ENCODE measurements at regions not wholly inside any gene's neighbourhood (a gene's known extent, or its start where the extent isn't known, plus 50 kb on each side); places are given as distances from the start of the nearest gene placed in this dataset.
"Not testable (repeated sequence)": the region's sequence is repeated elsewhere in the genome, so short reads cannot be mapped to it uniquely, and the experiment has no call there.

DNA sequence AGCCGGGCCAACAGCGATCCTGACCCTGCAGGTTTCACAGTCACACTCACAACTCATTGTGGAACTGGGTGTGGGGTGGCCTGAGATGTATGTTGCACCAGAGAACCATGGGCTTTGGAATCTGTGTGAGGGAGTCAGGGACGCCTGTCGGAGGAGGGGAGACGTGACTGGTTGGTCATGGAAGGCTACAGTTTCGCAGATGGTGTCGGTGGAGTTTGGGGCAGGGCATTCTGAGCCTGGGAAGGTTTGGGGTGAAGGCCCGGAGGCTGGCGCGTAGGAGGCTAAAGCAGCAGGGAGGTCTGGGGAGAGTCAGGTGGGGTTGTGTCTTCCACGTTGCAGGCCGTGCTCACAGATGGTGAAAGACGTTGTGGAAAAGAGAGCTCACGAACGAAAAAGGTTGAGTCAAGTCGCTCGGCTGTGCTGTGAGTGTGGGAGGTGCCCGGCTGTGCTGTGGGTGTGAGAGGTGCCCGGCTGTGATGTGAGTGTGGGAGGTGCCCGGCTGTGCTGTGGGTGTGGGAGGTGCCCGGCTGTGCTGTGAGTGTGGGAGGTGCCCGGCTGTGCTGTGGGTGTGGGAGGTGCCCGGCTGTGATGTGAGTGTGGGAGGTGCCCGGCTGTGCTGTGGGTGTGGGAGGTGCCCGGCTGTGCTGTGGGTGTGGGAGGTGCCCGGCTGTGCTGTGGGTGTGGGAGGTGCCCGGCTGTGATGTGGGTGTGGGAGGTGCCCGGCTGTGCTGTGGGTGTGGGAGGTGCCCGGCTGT, 244.2 kb upstream of the B3GAT1 start:
- H3K4me3 ChIP-seq (ENCODE audit: low read depth in 1 of 2, low read length in 2 of 2); H3K27me3 ChIP-seq (ENCODE audit: low read depth, low read length); H3K27ac ChIP-seq (ENCODE audit: low read length); H3K4me1 ChIP-seq (ENCODE audit: control insufficient read depth in 1 of 2, insufficient read depth in 2 of 2, low read length in 2 of 2); H3K9me3 ChIP-seq (ENCODE audit: control insufficient read depth in 1 of 2, low read length in 2 of 2); H3K36me3 ChIP-seq (ENCODE audit: control insufficient read depth in 1 of 2, insufficient read depth in 2 of 2, low read length in 2 of 2): not testable (repeated sequence)

DNA sequence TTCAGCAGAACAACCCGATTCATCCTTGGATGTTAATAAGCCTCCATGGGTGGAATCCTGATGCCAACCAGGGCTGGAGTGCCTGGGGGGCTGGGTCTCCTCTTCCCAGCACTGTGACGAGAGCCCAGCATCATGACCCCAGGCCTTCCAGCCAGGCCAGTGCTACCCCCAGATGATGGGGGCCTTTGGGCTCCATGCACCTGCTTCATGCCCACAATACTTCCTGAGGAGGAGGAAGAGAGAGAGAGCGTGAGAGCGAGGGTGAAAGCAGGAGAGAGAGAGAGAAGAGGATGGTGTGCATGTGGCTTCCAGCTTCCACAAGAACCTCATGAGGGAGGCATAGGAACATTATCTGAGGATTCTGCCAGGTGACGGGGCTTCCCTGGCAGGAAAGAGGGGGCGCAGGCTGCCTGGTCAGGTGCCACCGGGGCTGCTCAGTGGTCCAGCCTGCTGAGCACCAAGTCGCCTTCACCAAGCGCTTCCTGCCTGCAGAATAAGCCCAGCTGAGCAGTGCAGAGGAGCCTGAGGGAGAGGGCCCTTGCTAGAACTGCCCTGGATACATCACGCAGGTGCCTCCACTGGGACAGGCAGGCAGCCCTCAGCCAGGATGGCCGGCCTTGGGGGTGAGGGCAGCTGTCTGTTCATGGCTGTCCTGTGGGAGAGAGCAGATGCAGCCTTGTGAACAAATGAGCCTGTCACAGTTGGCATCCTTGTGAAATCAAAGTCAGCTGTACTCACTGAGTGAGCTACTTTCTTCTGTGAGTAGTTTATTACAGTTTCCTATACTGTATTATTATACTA, 243.3 kb upstream of the B3GAT1 start:
- no peaks in the 10 kb centered on the region for H3K9me3 ChIP-seq (ENCODE audit: control insufficient read depth in 1 of 2, low read length in 2 of 2)
- H3K27me3 ChIP-seq (ENCODE audit: low read depth, low read length), result no peaks in the 10 kb centered on the region
- H3K36me3 ChIP-seq (ENCODE audit: control insufficient read depth in 1 of 2, insufficient read depth in 2 of 2, low read length in 2 of 2), result no peaks in the 10 kb centered on the region
- H3K27ac ChIP-seq (ENCODE audit: low read length), result no peak overlapping the region
- H3K4me3 ChIP-seq (ENCODE audit: low read depth in 1 of 2, low read length in 2 of 2), result no peak overlapping the region
- H3K4me1 ChIP-seq (ENCODE audit: control insufficient read depth in 1 of 2, insufficient read depth in 2 of 2, low read length in 2 of 2), result no peaks in the 10 kb centered on the region

GRCh38 chr11:134654161-134654915, 242.3 kb upstream of the B3GAT1 start:
- no peaks in the 10 kb centered on the region for H3K36me3 ChIP-seq (ENCODE audit: control insufficient read depth in 1 of 2, insufficient read depth in 2 of 2, low read length in 2 of 2)
- H3K4me3 ChIP-seq (ENCODE audit: low read depth in 1 of 2, low read length in 2 of 2), result no peak overlapping the region
- H3K4me1 ChIP-seq (ENCODE audit: control insufficient read depth in 1 of 2, insufficient read depth in 2 of 2, low read length in 2 of 2), result no peaks in the 10 kb centered on the region
- H3K9me3 ChIP-seq (ENCODE audit: control insufficient read depth in 1 of 2, low read length in 2 of 2), result no peaks in the 10 kb centered on the region
- no peak overlapping the region for H3K27ac ChIP-seq (ENCODE audit: low read length)
- no peaks in the 10 kb centered on the region for H3K27me3 ChIP-seq (ENCODE audit: low read depth, low read length)

GRCh38 chr11:134652586-134653255, 240.7 kb upstream of the B3GAT1 start:
- Histone ChIP-seq H3K27me3 (ENCODE audit: low read depth, low read length) (no peaks in the 10 kb centered on the region), H3K9me3 (ENCODE audit: control insufficient read depth in 1 of 2, low read length in 2 of 2) (no peaks in the 10 kb centered on the region), H3K36me3 (ENCODE audit: control insufficient read depth in 1 of 2, insufficient read depth in 2 of 2, low read length in 2 of 2) (no peaks in the 10 kb centered on the region), H3K27ac (ENCODE audit: low read length) (no peak overlapping the region), H3K4me3 (ENCODE audit: low read depth in 1 of 2, low read length in 2 of 2) (no peak overlapping the region), H3K4me1 (ENCODE audit: control insufficient read depth in 1 of 2, insufficient read depth in 2 of 2, low read length in 2 of 2) (no peaks in the 10 kb centered on the region)

DNA sequence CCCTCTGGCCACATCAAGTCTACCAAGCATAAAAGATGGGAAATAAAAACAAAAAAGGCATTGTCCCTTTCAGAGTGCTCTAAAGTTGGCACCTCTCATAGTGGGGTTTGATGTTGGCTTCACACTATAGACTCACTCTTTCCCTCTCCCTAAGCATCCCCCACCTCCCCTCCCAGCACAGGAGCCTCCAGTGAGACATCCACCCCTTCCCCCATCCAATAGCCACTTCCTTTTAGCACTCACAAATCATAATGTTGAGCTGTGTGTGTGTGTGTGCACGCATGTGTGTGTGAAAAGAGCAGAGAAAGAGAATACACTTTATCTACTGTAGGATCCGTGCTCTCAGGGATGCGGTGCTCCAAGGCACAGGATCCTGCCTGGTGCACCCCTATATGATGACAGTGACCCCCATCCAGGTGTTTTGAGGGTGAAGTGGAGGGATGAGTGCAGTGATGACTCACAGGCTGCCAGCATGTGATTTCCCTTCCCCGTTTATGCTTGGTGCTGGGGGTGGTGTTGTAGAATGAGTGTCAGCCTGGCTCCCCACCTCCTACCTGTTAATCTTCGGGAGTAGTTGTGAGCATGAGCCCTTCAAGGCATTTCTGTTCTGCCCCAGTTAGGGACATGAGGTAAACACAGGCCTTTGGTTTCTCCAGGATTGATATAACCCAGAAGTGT, 235.2 kb upstream of the B3GAT1 start:
- H3K36me3 ChIP-seq (ENCODE audit: control insufficient read depth in 1 of 2, insufficient read depth in 2 of 2, low read length in 2 of 2), result no peaks in the 10 kb centered on the region
- no peaks in the 10 kb centered on the region for H3K27me3 ChIP-seq (ENCODE audit: low read depth, low read length)
- H3K9me3 ChIP-seq (ENCODE audit: control insufficient read depth in 1 of 2, low read length in 2 of 2), result no peaks in the 10 kb centered on the region
- peaks cover 0 to 20% of the 10 kb centered on the region in 2 donors for H3K4me1 ChIP-seq (ENCODE audit: control insufficient read depth in 1 of 2, insufficient read depth in 2 of 2, low read length in 2 of 2)
- no peak overlapping the region for H3K27ac ChIP-seq (ENCODE audit: low read length)
- H3K4me3 ChIP-seq (ENCODE audit: low read depth in 1 of 2, low read length in 2 of 2), result no peak overlapping the region

GRCh38 chr11:134646561-134646960, 234.5 kb upstream of the B3GAT1 start:
- no peaks in the 10 kb centered on the region for H3K36me3 ChIP-seq (ENCODE audit: control insufficient read depth in 1 of 2, insufficient read depth in 2 of 2, low read length in 2 of 2)
- no peaks in the 10 kb centered on the region for H3K9me3 ChIP-seq (ENCODE audit: control insufficient read depth in 1 of 2, low read length in 2 of 2)
- H3K27me3 ChIP-seq (ENCODE audit: low read depth, low read length), result no peaks in the 10 kb centered on the region
- H3K27ac ChIP-seq (ENCODE audit: low read length), result no peak overlapping the region
- H3K4me1 ChIP-seq (ENCODE audit: control insufficient read depth in 1 of 2, insufficient read depth in 2 of 2, low read length in 2 of 2), result peaks cover 0 to 20% of the 10 kb centered on the region in 2 donors
- H3K4me3 ChIP-seq (ENCODE audit: low read depth in 1 of 2, low read length in 2 of 2), result no peak overlapping the region

DNA sequence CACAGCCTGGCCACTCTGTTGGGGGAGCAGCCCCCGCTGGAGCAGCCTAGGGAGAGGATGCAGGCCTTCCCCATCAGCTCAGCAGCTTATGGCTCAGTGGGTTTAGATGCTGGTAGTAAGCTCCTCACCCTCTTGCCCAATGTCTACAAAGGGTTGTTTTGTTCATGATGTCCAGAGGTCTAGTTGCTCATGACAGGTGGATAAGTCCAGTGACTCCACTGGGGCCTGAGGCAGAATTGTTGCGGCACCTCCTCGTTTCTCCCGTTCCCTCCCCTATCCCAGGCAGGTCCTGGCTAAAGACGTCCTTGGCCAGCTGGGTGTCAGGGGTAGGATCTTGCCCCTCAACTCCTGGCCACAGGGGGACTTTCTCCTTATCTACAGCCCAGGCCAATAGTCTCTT, 233.5 kb upstream of the B3GAT1 start:
- Histone ChIP-seq H3K9me3 (ENCODE audit: control insufficient read depth in 1 of 2, low read length in 2 of 2) (no peaks in the 10 kb centered on the region), H3K27me3 (ENCODE audit: low read depth, low read length) (no peaks in the 10 kb centered on the region), H3K4me3 (ENCODE audit: low read depth in 1 of 2, low read length in 2 of 2) (no peak overlapping the region), H3K27ac (ENCODE audit: low read length) (no peak overlapping the region), H3K36me3 (ENCODE audit: control insufficient read depth in 1 of 2, insufficient read depth in 2 of 2, low read length in 2 of 2) (no peaks in the 10 kb centered on the region), H3K4me1 (ENCODE audit: control insufficient read depth in 1 of 2, insufficient read depth in 2 of 2, low read length in 2 of 2) (peaks cover 0 to 20% of the 10 kb centered on the region in 2 donors)

- Histone ChIP-seq H3K27me3 (ENCODE audit: low read depth, low read length) (no peaks in the 10 kb centered on the region), H3K9me3 (ENCODE audit: control insufficient read depth in 1 of 2, low read length in 2 of 2) (no peaks in the 10 kb centered on the region), H3K4me3 (ENCODE audit: low read depth in 1 of 2, low read length in 2 of 2) (no peak overlapping the region), H3K4me1 (ENCODE audit: control insufficient read depth in 1 of 2, insufficient read depth in 2 of 2, low read length in 2 of 2) (peaks cover 0 to 20% of the 10 kb centered on the region in 2 donors), H3K36me3 (ENCODE audit: control insufficient read depth in 1 of 2, insufficient read depth in 2 of 2, low read length in 2 of 2) (no peaks in the 10 kb centered on the region), H3K27ac (ENCODE audit: low read length) (no peak overlapping the region)
These were observed 232.7 kb upstream of the B3GAT1 start for GRCh38 chr11:134644476-134645456.

DNA sequence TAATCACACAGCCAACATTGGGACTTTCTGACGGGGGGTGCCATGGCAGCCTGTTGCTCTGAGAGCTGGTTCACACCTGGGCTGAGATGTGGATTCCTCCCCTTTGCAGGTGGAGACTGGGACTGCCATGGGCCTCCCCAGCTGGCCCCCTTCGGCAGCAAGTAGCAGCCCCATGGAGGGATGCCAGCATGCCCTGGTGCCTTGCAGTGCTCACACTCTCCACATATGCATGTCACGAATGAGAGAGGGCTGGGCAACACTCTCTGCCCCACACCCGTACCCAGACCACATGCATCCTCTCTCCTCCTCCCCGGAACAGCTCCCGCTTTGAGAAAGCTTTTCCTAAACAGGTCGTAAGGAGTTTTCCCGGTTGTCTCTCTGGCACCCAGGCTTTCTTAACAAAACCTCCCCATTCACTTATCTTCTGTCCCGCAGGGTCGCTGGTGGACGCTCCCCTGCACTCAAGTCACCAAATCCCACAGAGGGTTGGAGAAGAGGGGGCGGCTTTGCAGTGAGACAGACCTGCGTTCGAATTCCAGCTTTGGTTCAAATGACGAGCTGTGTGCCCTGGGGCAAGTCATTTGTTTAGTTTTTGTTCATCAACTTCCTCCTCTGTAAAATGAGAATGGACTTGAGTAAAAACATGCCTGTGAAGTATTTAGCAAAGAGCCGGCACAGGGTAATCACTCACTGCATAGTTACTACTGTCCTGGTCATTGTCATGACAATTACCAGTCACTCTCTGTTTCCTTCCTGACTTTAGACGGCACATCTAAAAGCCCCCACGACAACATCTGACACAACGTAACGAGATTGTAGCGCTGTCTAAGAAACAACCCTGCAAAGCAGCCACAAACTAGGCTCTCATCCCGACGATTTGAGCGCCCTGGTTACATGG, 231.3 kb upstream of the B3GAT1 start:
- Histone ChIP-seq H3K9me3 (ENCODE audit: control insufficient read depth in 1 of 2, low read length in 2 of 2) (no peaks in the 10 kb centered on the region), H3K27ac (ENCODE audit: low read length) (no peak overlapping the region), H3K4me1 (ENCODE audit: control insufficient read depth in 1 of 2, insufficient read depth in 2 of 2, low read length in 2 of 2) (peaks cover 0 to 20% of the 10 kb centered on the region in 2 donors), H3K27me3 (ENCODE audit: low read depth, low read length) (no peaks in the 10 kb centered on the region), H3K36me3 (ENCODE audit: control insufficient read depth in 1 of 2, insufficient read depth in 2 of 2, low read length in 2 of 2) (no peaks in the 10 kb centered on the region), H3K4me3 (ENCODE audit: low read depth in 1 of 2, low read length in 2 of 2) (no peak overlapping the region)
